A673 (cell line): ENCODE measurements at regions not wholly inside any gene's neighbourhood (a gene's known extent, or its start where the extent isn't known, plus 50 kb on each side); places are given as distances from the start of the nearest gene placed in this dataset.
"Not testable (repeated sequence)": the region's sequence is repeated elsewhere in the genome, so short reads cannot be mapped to it uniquely, and the experiment has no call there.

Experiments used
- BruUV-seq: library from RNA; stranded (reverse); fragments of 400-500 nt; replicated peaks from 2 replicates; lab custom pipeline; 2021; lab: Mats Ljungman, UMichigan
- CTCF ChIA-PET: fragments of 300-600 bp; sonication (Branson Sonifier 250); formaldehyde crosslinking; loops from one replicate; lab custom pipeline; 2022; ENCODE audit warnings: antibody characterized with exemption; lab: Charles Lee
- POLR2A ChIA-PET: fragments of 300-600 bp; sonication (Branson Sonifier 250); formaldehyde crosslinking; loops from one replicate; lab custom pipeline; 2022; ENCODE audit warnings: antibody characterized with exemption; ENCODE audit not compliant: low non-redundant PET; lab: Charles Lee
- DNase-seq: peaks from one replicate; pipeline ENCODE4 v3.0.0-alpha.2; 2015; ENCODE audit warnings: low spot score
- H3K27ac ChIP-seq: fragments of 200-600 bp; sonication (generic); 2 replicates; pipeline ENCODE4 v1.5.1; 2016; ENCODE audit warnings: mixed run types, low read depth, mild to moderate bottlenecking, mixed read lengths, antibody characterized with exemption, low read length; ENCODE audit not compliant: poor library complexity, severe bottlenecking
- H3K27me3 ChIP-seq: fragments of 200-600 bp; sonication (generic); replicated peaks from 2 replicates; pipeline ENCODE4 v1.6.1; 2017; ENCODE audit warnings: mixed run types, low read depth, mild to moderate bottlenecking, mixed read lengths, antibody characterized with exemption, low read length; ENCODE audit not compliant: insufficient read depth, poor library complexity
- H3K36me3 ChIP-seq: fragments of 200-600 bp; sonication (generic); 2 replicates; pipeline ENCODE4 v1.6.1; 2016; ENCODE audit warnings: mixed run types, mild to moderate bottlenecking, mixed read lengths, antibody characterized with exemption, low read length; ENCODE audit not compliant: insufficient read depth, poor library complexity, severe bottlenecking
- H3K4me1 ChIP-seq: fragments of 200-600 bp; sonication (generic); 2 replicates; pipeline ENCODE4 v1.6.1; 2017; ENCODE audit warnings: mixed run types, mild to moderate bottlenecking, mixed read lengths, antibody characterized with exemption, low read length; ENCODE audit not compliant: insufficient read depth, poor library complexity, severe bottlenecking
- H3K4me3 ChIP-seq: fragments of 200-600 bp; sonication (generic); 2 replicates; pipeline ENCODE4 v1.5.1; 2016; ENCODE audit warnings: low read depth, mixed run types, mild to moderate bottlenecking, mixed read lengths, low read length; ENCODE audit not compliant: poor library complexity, severe bottlenecking
- H3K9me3 ChIP-seq: fragments of 200-600 bp; sonication (generic); 2 replicates; pipeline ENCODE4 v1.6.1; 2016; ENCODE audit warnings: mixed run types, low read depth, mild to moderate bottlenecking, mixed read lengths, antibody characterized with exemption, low read length; ENCODE audit not compliant: poor library complexity, severe bottlenecking
- CTCF ChIP-seq: fragments of 300-800, 200-600 bp; sonication (generic); conservative IDR thresholded peaks from 2 replicates; pipeline ENCODE4 v1.5.1; 2017; ENCODE audit warnings: low read depth, mild to moderate bottlenecking, antibody characterized with exemption, low read length, moderate library complexity, mixed read lengths
- EZH2 ChIP-seq: fragments of 200-600 bp; sonication (generic); IDR thresholded peaks from 2 replicates; pipeline ENCODE4 v1.6.1; 2017; ENCODE audit warnings: borderline replicate concordance, low read depth, mild to moderate bottlenecking, mixed read lengths, antibody characterized with exemption, low read length; ENCODE audit not compliant: poor library complexity, severe bottlenecking
- intact Hi-C: fragments of 100-400 bp; cut with micrococcal nuclease; formaldehyde crosslinking; loops from one replicate; pipeline ENCODE4 v1.10.0; 2022; ENCODE audit not compliant: unreplicated experiment

DNA sequence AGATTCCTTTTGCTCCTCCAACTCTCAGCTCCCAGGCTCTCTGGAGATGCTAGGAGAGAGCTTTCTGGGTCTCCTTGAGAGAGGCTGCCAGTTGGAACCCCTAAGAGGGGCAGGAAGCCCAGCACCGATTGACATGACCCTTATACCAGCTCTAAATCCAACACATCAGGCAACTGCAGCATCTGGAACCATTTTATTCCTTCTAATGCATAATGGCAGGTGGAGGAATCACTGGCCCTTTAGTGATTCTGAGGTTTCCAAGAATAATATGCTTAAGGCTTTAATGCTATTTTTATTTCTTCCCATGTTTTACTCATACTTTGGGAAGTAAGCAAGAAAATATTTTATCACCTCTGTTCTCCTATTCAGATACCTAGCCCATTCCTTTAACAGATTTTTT is 60.3 kb upstream of the TEX264 start:
- H3K9me3 ChIP-seq, result no peaks in the 10 kb centered on the region
- H3K4me1 ChIP-seq, result no peaks in the 10 kb centered on the region
- no peaks in the 10 kb centered on the region for H3K27me3 ChIP-seq
- H3K4me3 ChIP-seq, result no peak overlapping the region
- ChIA-PET POLR2A (no interaction called here), CTCF (no interaction called here)
- no peaks in the 10 kb centered on the region for H3K36me3 ChIP-seq
- no peak for DNase-seq
- no peak overlapping the region for H3K27ac ChIP-seq
- no TSS peak for BruUV-seq
- intact Hi-C loops, result no loop called here
- TF ChIP-seq CTCF (no peak), EZH2 (no peak)

GRCh38 chr3:51617597-51617996 is 53.5 kb upstream of the TEX264 start:
- no TSS peak for BruUV-seq
- H3K4me1 ChIP-seq, result no peaks in the 10 kb centered on the region
- no peak overlapping the region for H3K27ac ChIP-seq
- no peaks in the 10 kb centered on the region for H3K9me3 ChIP-seq
- TF ChIP-seq EZH2 (no peak), CTCF (no peak)
- no peaks in the 10 kb centered on the region for H3K27me3 ChIP-seq
- H3K36me3 ChIP-seq, result no peaks in the 10 kb centered on the region
- CTCF ChIA-PET, result no interaction called here
- intact Hi-C loops, result no loop called here
- DNase-seq, result no peak
- no peak overlapping the region for H3K4me3 ChIP-seq
- POLR2A ChIA-PET, result no interaction called here

DNA sequence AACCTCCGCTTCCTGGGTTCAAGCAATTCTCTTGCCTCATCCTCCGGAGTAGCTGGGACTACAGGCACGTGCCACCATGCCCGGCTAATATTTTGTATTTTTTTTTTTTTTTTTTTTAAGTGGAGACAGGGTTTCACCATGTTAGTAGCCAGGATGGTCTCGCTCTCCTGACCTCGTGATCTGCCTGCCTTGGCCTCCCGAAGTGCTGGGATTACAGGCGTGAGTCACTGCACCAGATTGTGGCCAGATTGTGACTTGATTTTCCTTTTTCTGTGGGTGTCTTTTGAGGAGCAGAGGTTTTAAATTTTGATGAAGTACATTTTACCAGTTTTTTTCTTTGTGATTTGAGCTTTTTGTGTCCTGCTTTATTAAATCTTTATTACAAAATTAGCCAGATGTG is 53.0 kb upstream of the TEX264 start:
- H3K4me1 ChIP-seq, POLR2A ChIA-PET, DNase-seq, H3K27ac ChIP-seq, intact Hi-C loops, BruUV-seq, H3K9me3 ChIP-seq, H3K27me3 ChIP-seq, H3K36me3 ChIP-seq, H3K4me3 ChIP-seq: not testable (repeated sequence)
- CTCF ChIA-PET, result interaction anchor here (0.7 kb wide), 1 partner anchor 80 kb away, joined by 7 read pairs; no protein-coding TSS in a partner anchor

DNA sequence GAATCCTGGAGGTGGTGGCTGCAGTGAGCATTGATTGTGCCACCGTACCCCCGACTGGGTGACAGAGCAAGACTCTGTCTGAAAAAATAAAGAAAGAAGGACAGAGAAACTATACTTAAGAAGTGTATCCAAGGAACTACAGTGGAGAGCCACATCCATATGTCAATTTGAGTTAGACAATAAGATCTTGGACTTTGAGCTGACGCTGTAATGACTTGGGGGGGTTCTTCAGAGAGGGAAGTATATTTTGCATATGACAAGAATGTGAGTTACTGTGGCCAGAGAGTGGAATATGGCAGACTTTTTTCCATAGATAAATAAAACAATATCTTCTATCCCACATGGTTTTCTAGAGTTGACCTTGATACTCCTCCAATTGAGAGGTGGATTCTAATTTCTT is 52.6 kb upstream of the TEX264 start:
- DNase-seq, result no peak
- intact Hi-C loops, result no loop called here
- ChIA-PET CTCF (interaction anchor here (0.7 kb wide), 1 partner anchor 80 kb away, joined by 7 read pairs; no protein-coding TSS in a partner anchor), POLR2A (no interaction called here)
- no TSS peak for BruUV-seq
- H3K36me3 ChIP-seq, result no peaks in the 10 kb centered on the region
- H3K27me3 ChIP-seq, result no peaks in the 10 kb centered on the region
- no peaks in the 10 kb centered on the region for H3K9me3 ChIP-seq
- no peak overlapping the region for H3K27ac ChIP-seq
- no peak for TF ChIP-seq CTCF
- no peak overlapping the region for H3K4me3 ChIP-seq
- H3K4me1 ChIP-seq, result no peaks in the 10 kb centered on the region
